Ureter (tissue), 1 donor: ENCODE measurements at regions not wholly inside any gene's neighbourhood (a gene's known extent, or its start where the extent isn't known, plus 50 kb on each side); places are given as distances from the start of the nearest gene placed in this dataset.
A peak's percentile ranks its signal among the peaks of the same experiment; 100 is the strongest.
"Not testable (repeated sequence)": the region's sequence is repeated elsewhere in the genome, so short reads cannot be mapped to it uniquely, and the experiment has no call there.

Experiments used
- DNase-seq: peaks from one replicate; pipeline ENCODE4 v3.0.0-alpha.2; 2020; ENCODE audit warnings: low spot score
- donor health status: DM: yes; HTN: yes; CAD: no.

- no peak for DNase-seq
These were observed 108.3 kb downstream of the ETS2 start for GRCh38 chr21:38913893-38914527.

- peak; percentile 86 for DNase-seq
These were observed 107.6 kb downstream of the ETS2 start for GRCh38 chr21:38913120-38913892.

GRCh38 chr21:38912789-38913119 lies 107.0 kb downstream of the ETS2 start:
- no peak for DNase-seq

- no peak for DNase-seq
These were observed 106.4 kb downstream of the ETS2 start for GRCh38 chr21:38912102-38912629.

GRCh38 chr21:38911484-38912101 lies 105.9 kb downstream of the ETS2 start:
- no peak for DNase-seq

- peak; percentile 69 for DNase-seq
These were observed 104.8 kb downstream of the ETS2 start for GRCh38 chr21:38910390-38911067.

- DNase-seq = no peak
These were observed 104.2 kb downstream of the ETS2 start for GRCh38 chr21:38909929-38910328.

DNA sequence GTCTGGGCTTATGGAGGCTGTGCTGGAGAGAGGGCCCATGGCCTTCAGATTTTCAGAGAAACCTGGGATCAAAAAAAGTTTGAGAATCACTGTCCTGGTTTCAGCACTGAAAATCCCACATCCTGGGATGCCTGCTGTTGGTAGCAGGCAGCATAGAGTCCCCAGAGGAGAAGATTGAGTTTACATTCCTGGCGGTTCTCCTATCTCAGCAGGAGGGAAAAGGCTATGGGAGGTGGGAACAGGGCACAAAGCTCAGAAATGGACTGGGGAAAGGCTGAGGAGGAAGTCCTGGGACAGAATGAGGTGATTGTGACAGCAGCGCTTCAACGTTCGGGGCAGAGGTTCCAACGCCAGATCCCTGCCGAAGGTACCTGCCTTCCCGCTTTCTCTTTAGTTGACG lies 103.4 kb downstream of the ETS2 start:
- no peak for DNase-seq

- no peak for DNase-seq
These were observed 102.8 kb downstream of the ETS2 start for GRCh38 chr21:38908537-38908936.

DNA sequence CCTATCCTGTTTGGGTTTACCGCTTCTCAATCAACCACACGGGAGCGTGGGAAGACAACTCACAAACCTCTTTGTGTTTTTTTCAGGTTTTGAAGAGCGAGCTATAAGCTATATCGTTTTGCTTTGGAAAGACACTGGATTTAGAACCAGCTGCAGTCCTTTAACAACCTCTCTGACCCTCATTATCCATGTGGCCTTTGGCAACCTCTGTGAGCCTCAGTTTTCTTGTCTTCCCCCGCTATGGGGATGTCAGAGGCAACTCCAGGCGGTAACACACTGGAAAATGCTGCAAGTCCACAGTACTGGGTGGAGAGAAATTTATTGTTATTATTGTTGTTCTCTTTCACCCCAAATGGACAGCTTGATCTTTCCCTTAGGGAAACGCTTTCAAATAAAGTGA lies 100.0 kb downstream of the ETS2 start:
- no peak for DNase-seq

- DNase-seq = no peak
These were observed 99.6 kb downstream of the ETS2 start for GRCh38 chr21:38905328-38905727.

DNA sequence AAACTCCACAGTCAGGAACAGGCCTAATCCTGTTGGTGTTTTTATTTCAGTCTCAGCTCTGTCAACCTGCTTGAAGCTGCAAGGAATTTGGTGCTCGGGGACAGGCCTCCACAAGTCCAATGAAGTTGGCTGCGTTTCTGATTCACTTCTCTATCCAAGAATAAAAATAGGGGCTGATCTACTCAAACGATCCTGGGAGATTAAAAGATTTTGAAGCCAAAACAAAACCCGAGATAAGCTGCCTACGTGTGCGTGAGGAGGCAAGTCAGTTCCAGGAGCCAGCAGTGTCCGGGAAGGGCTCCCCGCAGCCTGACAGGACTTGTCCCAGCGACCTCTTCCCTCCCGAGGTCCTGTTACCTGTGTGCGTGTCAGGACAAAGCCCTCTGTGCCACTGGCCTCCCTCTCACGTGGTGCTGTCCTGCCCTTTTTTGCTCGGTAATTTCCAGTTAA lies 98.0 kb downstream of the ETS2 start:
- DNase-seq = peak; percentile 92

GRCh38 chr21:38902608-38903445 lies 97.1 kb downstream of the ETS2 start:
- DNase-seq = no peak

- DNase-seq = no peak
These were observed 94.8 kb downstream of the ETS2 start for GRCh38 chr21:38900499-38900898.

GRCh38 chr21:38899985-38900384 lies 94.3 kb downstream of the ETS2 start:
- not testable (repeated sequence) for DNase-seq

- no peak for DNase-seq
These were observed 93.7 kb downstream of the ETS2 start for GRCh38 chr21:38899277-38899947.

GRCh38 chr21:38898422-38899096 lies 92.8 kb downstream of the ETS2 start:
- DNase-seq = no peak

DNA sequence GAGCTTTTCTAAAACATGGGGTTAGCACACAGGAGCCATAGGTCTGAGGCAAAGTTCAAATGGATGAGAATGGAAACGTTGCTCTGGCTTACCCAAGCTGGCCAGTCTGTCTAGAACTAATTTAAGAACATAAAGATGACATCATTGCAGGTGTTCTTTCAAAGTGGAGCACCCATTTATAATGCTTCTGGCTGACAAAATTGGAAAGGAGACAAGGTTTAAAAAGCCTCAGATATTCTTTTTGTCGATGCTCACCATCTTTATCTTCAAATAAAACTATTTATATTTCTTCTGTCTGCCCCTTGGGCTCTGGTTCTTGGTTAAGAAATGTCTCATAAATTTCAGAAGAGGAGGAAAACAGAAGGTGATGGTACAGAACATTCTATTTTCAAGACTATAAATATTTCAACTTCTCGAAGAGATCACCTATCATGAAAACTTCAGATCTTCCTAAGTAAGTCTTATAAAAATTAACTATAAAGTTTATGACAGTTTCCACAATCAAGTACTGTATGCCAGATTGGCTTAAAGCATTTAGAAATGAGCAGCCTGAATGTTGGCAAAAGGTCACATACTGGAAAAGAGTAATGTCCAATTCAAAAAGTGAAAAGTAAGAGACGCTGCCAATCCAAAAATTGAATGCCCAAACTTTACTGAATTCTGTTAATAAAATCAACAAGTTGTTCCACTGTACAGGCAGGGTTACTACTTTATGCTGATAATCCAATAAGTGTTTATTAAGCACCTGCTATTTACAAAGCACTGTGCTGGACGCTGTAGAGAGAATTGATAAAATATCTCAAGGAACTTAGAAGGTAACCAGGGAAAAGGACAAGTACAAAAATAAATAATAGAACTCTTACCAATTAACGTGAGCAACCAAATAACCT lies 92.0 kb downstream of the ETS2 start:
- no peak for DNase-seq

- DNase-seq = no peak
These were observed 89.2 kb downstream of the ETS2 start for GRCh38 chr21:38894899-38895298.
